HCT116 (cell line): ENCODE measurements at regions not wholly inside any gene's neighbourhood (a gene's known extent, or its start where the extent isn't known, plus 50 kb on each side); places are given as distances from the start of the nearest gene placed in this dataset.

ENCODE experiments used
- ATAC-seq: fragments of 200-7000 bp; cut with Tn5 transposase; 2 replicates; pipeline ENCODE4 v1.9.1; 2020; ENCODE audit warnings: mild to moderate bottlenecking, moderate library complexity
- BruUV-seq: library from RNA; stranded (reverse); fragments of 400-500 nt; replicated peaks from 2 replicates; lab custom pipeline; 2021; lab: Mats Ljungman, UMichigan
- CTCF ChIA-PET: fragments of 300-600 bp; sonication (Branson Sonifier 250); formaldehyde crosslinking; loops from one replicate; lab custom pipeline; 2021; ENCODE audit warnings: antibody characterized with exemption; lab: Charles Lee
- POLR2A ChIA-PET: fragments of 300-600, 350-600 bp; sonication (Branson Sonifier 250); formaldehyde crosslinking; loops from one replicate; lab custom pipeline; 2021; ENCODE audit warnings: antibody characterized with exemption; lab: Charles Lee
- RAD21 ChIA-PET, 2 experiments: fragments of 300-600 bp; sonication (Branson Sonifier 250); formaldehyde crosslinking; loops; one replicate each; lab custom pipeline; 2023; ENCODE audit warnings: low total read pairs in 2 of 2; ENCODE audit not compliant: uncharacterized antibody in 2 of 2, unreplicated experiment in 2 of 2, low non-redundant PET in 1 of 2; lab: Charles Lee
- DNase-seq: peaks from one replicate; pipeline ENCODE4 v3.0.0-alpha.2; 2010; ENCODE audit warnings: low read depth, low spot score
- H2AFZ ChIP-seq: fragments of 200-600 bp; shearing (Covaris generic), sonication (generic); 2 replicates; pipeline ENCODE4 v1.6.1; 2017; ENCODE audit warnings: low read depth, mixed run types, mixed read lengths, antibody characterized with exemption, low read length; ENCODE audit not compliant: poor library complexity, severe bottlenecking
- H3K27ac ChIP-seq: 2 replicates; pipeline ENCODE4 v1.5.1; 2012; ENCODE audit warnings: low read depth, low read length
- H3K27me3 ChIP-seq: fragments of 200-600 bp; sonication (generic); 2 replicates; pipeline ENCODE4 v1.6.1; 2016; ENCODE audit warnings: mixed run types, low read length, mixed read lengths; ENCODE audit not compliant: insufficient read depth
- H3K36me3 ChIP-seq, 2 experiments: fragments of 200-500 bp in 1 of 2; fragments of 200-600 bp in 1 of 2; sonication (Bioruptor generic) in 1 of 2; sonication (generic) in 1 of 2; 2 replicates each; pipeline versions ENCODE4 v1.5.1 to v1.6.1; 2014 to 2016; ENCODE audit warnings: low read length in 2 of 2, inconsistent platforms in 1 of 2, mixed read lengths in 1 of 2, mixed run types in 1 of 2; ENCODE audit not compliant: insufficient read depth in 2 of 2, control insufficient read depth in 1 of 2
- H3K4me1 ChIP-seq, 2 experiments: fragments of 200-600 bp in 1 of 2; sonication (generic) in 1 of 2; 2 replicates each; pipeline versions ENCODE4 v1.5.1 to v1.6.1; 2012 to 2017; ENCODE audit warnings: low read length in 2 of 2, inconsistent platforms in 1 of 2, mild to moderate bottlenecking in 1 of 2, mixed read lengths in 1 of 2, mixed run types in 1 of 2, moderate library complexity in 1 of 2; ENCODE audit not compliant: insufficient read depth in 2 of 2, control insufficient read depth in 1 of 2
- H3K4me2 ChIP-seq: fragments of 200-600 bp; sonication (generic); 2 replicates; pipeline ENCODE4 v1.6.1; 2017; ENCODE audit warnings: mixed run types, low read length, mixed read lengths
- H3K4me3 ChIP-seq, 2 experiments: fragments of 200-600 bp in 1 of 2; sonication (generic) in 1 of 2; replicated peaks in 1 of 2; 2 replicates each; pipeline ENCODE4 v1.5.1; 2011 to 2016; ENCODE audit warnings: low read length in 2 of 2, control low read depth in 1 of 2, low read depth in 1 of 2, mild to moderate bottlenecking in 1 of 2, mixed read lengths in 1 of 2, mixed run types in 1 of 2
- H3K79me2 ChIP-seq: fragments of 200-600 bp; sonication (generic); 2 replicates; pipeline ENCODE4 v1.6.1; 2017; ENCODE audit warnings: mild to moderate bottlenecking, mixed run types, low read length, moderate library complexity, mixed read lengths; ENCODE audit not compliant: insufficient read depth
- H3K9ac ChIP-seq: fragments of 200-600 bp; sonication (generic); 2 replicates; pipeline ENCODE4 v1.6.1; 2016; ENCODE audit warnings: low read length, mixed read lengths
- H3K9me2 ChIP-seq: fragments of 200-600 bp; sonication (generic), shearing (Covaris generic); 2 replicates; pipeline ENCODE4 v1.6.1; 2017; ENCODE audit warnings: mixed run types, mild to moderate bottlenecking, moderate library complexity; ENCODE audit not compliant: insufficient read depth
- H3K9me3 ChIP-seq, 2 experiments: fragments of 200-500 bp in 1 of 2; fragments of 200-600 bp in 1 of 2; sonication (Bioruptor generic) in 1 of 2; sonication (generic) in 1 of 2; 2 replicates each; pipeline ENCODE4 v1.6.1; 2014 to 2017; ENCODE audit warnings: low read length in 2 of 2, mixed read lengths in 2 of 2, inconsistent platforms in 1 of 2, low read depth in 1 of 2, mild to moderate bottlenecking in 1 of 2, mixed run types in 1 of 2, moderate library complexity in 1 of 2; ENCODE audit not compliant: control insufficient read depth in 1 of 2, insufficient read depth in 1 of 2
- H4K20me1 ChIP-seq: fragments of 200-600 bp; sonication (generic), shearing (Covaris generic); 2 replicates; pipeline ENCODE4 v1.6.1; 2017; ENCODE audit warnings: mixed run types, mild to moderate bottlenecking, moderate library complexity; ENCODE audit not compliant: insufficient read depth
- CBX3 ChIP-seq: IDR thresholded peaks from 2 replicates; pipeline ENCODE4 v1.6.1; 2012; ENCODE audit warnings: low read depth
- CEBPB ChIP-seq: IDR thresholded peaks from 2 replicates; pipeline ENCODE4 v1.6.1; 2012; ENCODE audit warnings: low read depth
- CTCF ChIP-seq, 3 experiments: fragments of 200-600 bp in 1 of 3; sonication (generic) in 1 of 3; IDR thresholded peaks in 2 of 3; conservative IDR thresholded peaks in 1 of 3; 2 replicates each; pipeline ENCODE4 v1.5.1; 2012 to 2017; ENCODE audit warnings: low read depth in 2 of 3, low read length in 2 of 3, antibody characterized with exemption in 1 of 3, borderline replicate concordance in 1 of 3, control low read depth in 1 of 3, mild to moderate bottlenecking in 1 of 3, mixed read lengths in 1 of 3, mixed run types in 1 of 3, moderate library complexity in 1 of 3; ENCODE audit not compliant: insufficient read depth in 1 of 3
- EZH2phosphoT487 ChIP-seq: fragments of 200-600 bp; IDR thresholded peaks from 2 replicates; pipeline ENCODE4 v1.6.1; 2018; ENCODE audit warnings: antibody characterized with exemption, borderline replicate concordance
- FOSL1 ChIP-seq: IDR thresholded peaks from 2 replicates; pipeline ENCODE4 v1.6.1; 2012; ENCODE audit warnings: low read depth
- RAD21 ChIP-seq: IDR thresholded peaks from 2 replicates; pipeline ENCODE4 v1.6.1; 2012; ENCODE audit warnings: low read depth, mild to moderate bottlenecking
- SIN3A ChIP-seq: IDR thresholded peaks from 2 replicates; pipeline ENCODE4 v1.6.1; 2012; ENCODE audit warnings: low read depth
- YY1 ChIP-seq: IDR thresholded peaks from 2 replicates; pipeline ENCODE4 v1.6.1; 2011; ENCODE audit warnings: low read length, low read depth, moderate library complexity, mild to moderate bottlenecking; ENCODE audit not compliant: insufficient replicate concordance; ENCODE audit errors: extremely low read depth
- ZFX ChIP-seq: fragments of 450-650 bp; IDR thresholded peaks from 2 replicates; pipeline ENCODE4 v1.6.1; 2017
- intact Hi-C: fragments of 100-400 bp; cut with micrococcal nuclease; formaldehyde crosslinking; loops from 2 replicates; pipeline ENCODE4 v1.10.0; 2022

- Histone ChIP-seq H3K36me3 (no peaks in the 10 kb centered on the region), H3K27me3 (no peaks in the 10 kb centered on the region), H3K4me3 (no peak overlapping the region), H3K79me2 (no peaks in the 10 kb centered on the region), H2AFZ (no peak overlapping the region), H3K9me2 (no peaks in the 10 kb centered on the region), H3K4me1 (no peaks in the 10 kb centered on the region), H3K9me3 (no peaks in the 10 kb centered on the region), H3K27ac (no peak overlapping the region), H4K20me1 (no peaks in the 10 kb centered on the region), H3K4me2 (no peak overlapping the region), H3K9ac (no peak overlapping the region)
- ChIA-PET RAD21 (no interaction called here), POLR2A (no interaction called here), CTCF (no interaction called here)
- DNase-seq (no peak), ATAC-seq (no peak)
- intact Hi-C loops: no loop called here
- TF ChIP-seq CEBPB (no peak), CTCF (IDR thresholded peaks at IDR 0.05 in 2 of 3, conservative IDR thresholded peaks at IDR 0.05 in 1 of 3; ENCODE audit: borderline replicate concordance in 1 of 3, insufficient read depth in 1 of 3, low read depth in 2 of 3, low read length in 2 of 3) (no peak), EZH2phosphoT487 (no peak), SIN3A (no peak), YY1 (no peak)
- BruUV-seq: no TSS peak
Observed at GRCh38 chr9:4370501-4370900, 70.6 kb upstream of the GLIS3 start.

DNA sequence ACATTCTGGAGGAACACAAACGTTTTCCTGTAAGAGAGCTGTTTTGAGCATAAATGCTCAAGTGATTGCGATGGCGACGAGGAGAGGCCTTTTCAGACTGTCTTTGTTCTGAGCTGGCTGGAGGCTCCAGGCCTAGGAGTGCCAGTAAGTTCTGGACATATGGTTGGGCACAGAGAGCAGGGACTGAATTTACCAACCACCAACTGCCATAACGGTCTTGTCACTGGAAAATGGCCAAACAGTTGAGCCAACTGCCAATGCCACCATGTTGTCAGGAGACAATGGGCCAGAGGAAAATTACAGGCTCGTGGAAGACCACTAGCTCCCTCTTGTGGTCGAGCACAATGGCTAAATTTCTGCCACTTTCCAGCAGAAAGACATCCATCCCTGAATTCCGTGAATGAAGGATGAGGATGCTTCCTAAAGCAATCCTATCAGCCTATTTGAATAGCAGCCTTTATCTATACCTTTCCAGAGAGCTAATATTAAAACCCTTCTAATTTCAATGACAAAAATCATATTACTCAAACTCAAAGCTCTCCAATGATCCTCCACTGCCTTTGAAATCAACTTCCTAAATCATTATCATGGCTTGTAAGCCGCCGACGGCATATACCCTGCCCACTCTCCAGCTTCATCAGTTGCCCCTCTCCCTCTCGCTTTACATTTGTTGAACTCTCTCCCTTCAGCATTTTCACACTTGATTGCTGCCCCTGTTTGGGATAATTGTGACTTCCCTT is 66.9 kb upstream of the GLIS3 start:
- Histone ChIP-seq H3K36me3 (no peaks in the 10 kb centered on the region), H3K4me1 (no peaks in the 10 kb centered on the region), H3K27me3 (no peaks in the 10 kb centered on the region), H3K79me2 (no peaks in the 10 kb centered on the region), H3K4me2 (no peak overlapping the region), H3K4me3 (no peak overlapping the region), H3K27ac (no peak overlapping the region), H3K9me2 (no peaks in the 10 kb centered on the region), H2AFZ (peak overlapping the region; percentile 99), H4K20me1 (no peaks in the 10 kb centered on the region), H3K9ac (no peak overlapping the region), H3K9me3 (no peaks in the 10 kb centered on the region)
- POLR2A ChIA-PET: interaction anchor here (0.7 kb wide), 1 partner anchor 1277 kb away, joined by 3 read pairs; no protein-coding TSS in a partner anchor
- DNase-seq: peak; percentile 32
- intact Hi-C loops: loop anchor here (1.0 to 10.0 kb wide), 6 partner anchors 51 to 1510 kb away; no protein-coding TSS in a partner anchor
- RAD21 ChIA-PET: interaction anchor here (0.7 to 1.6 kb wide), 4 partner anchors 51 to 1067 kb away, joined by 3 to 8 read pairs (median 4); no protein-coding TSS in a partner anchor
- CTCF ChIA-PET: interaction anchor here (0.7 to 3.4 kb wide), 15 partner anchors 9 to 1509 kb away, joined by 3 to 62 read pairs (median 3); no protein-coding TSS in a partner anchor
- ATAC-seq: peak; percentile 73
- TF ChIP-seq CTCF (IDR thresholded peaks at IDR 0.05 in 2 of 3, conservative IDR thresholded peaks at IDR 0.05 in 1 of 3; ENCODE audit: borderline replicate concordance in 1 of 3, insufficient read depth in 1 of 3, low read depth in 2 of 3, low read length in 2 of 3) (peak; percentile 80 to 91 (median 84)), YY1 (peak; percentile 80), CBX3 (peak; percentile 61), FOSL1 (no peak), ZFX (peak; percentile 29; the same call in 1 of the 2 replicates), EZH2phosphoT487 (no peak), RAD21 (peak; percentile 88)
- BruUV-seq: no TSS peak
